IMR-90 (cell line): ENCODE measurements at regions not wholly inside any gene's neighbourhood (a gene's known extent, or its start where the extent isn't known, plus 50 kb on each side); places are given as distances from the start of the nearest gene placed in this dataset.

Experiments used
- ATAC-seq: fragments of 200-7000 bp; cut with Tn5 transposase; 2 replicates; pipeline ENCODE4 v1.9.1; 2020; ENCODE audit warnings: low read depth, mild to moderate bottlenecking, moderate library complexity
- BruUV-seq: library from RNA; stranded (reverse); fragments of 400-500 nt; replicated peaks from 2 replicates; lab custom pipeline; 2021; lab: Mats Ljungman, UMichigan
- CTCF ChIA-PET: fragments of 300-600 bp; formaldehyde crosslinking; extraction: SDS; loops from one replicate; lab custom pipeline; 2021; ENCODE audit warnings: antibody characterized with exemption; lab: Yijun Ruan, JAX
- POLR2A ChIA-PET: fragments of 300-600 bp; sonication (Branson Sonifier 250); formaldehyde crosslinking; loops from one replicate; lab custom pipeline; 2022; ENCODE audit warnings: antibody characterized with exemption; ENCODE audit not compliant: unreplicated experiment; lab: Charles Lee
- DNase-seq: peaks from one replicate; pipeline ENCODE4 v3.0.0; 2013
- H2AFZ ChIP-seq: replicated peaks from 2 replicates; pipeline ENCODE3; 2013; ENCODE audit warnings: low read length, mild to moderate bottlenecking; ENCODE audit not compliant: poor library complexity
- H2AK5ac ChIP-seq: 2 replicates; pipeline ENCODE4 v1.6.1; 2013; ENCODE audit warnings: low read depth, low read length, inconsistent platforms
- H2AK9ac ChIP-seq: replicated peaks from 2 replicates; pipeline ENCODE3; 2013; ENCODE audit warnings: mild to moderate bottlenecking, low read depth, low read length, moderate library complexity; ENCODE audit not compliant: poor library complexity
- H2BK120ac ChIP-seq: 2 replicates; pipeline ENCODE4 v1.6.1; 2013; ENCODE audit warnings: low read depth, low read length, inconsistent platforms
- H2BK15ac ChIP-seq: 3 replicates; pipeline ENCODE4 v1.6.1; 2013; ENCODE audit warnings: low read depth, low read length, inconsistent platforms
- H2BK20ac ChIP-seq: 2 replicates; pipeline ENCODE4 v1.6.1; 2013; ENCODE audit warnings: low read depth, mild to moderate bottlenecking, inconsistent platforms, low read length, moderate library complexity
- H2BK5ac ChIP-seq: 2 replicates; pipeline ENCODE4 v1.6.1; 2013; ENCODE audit warnings: mild to moderate bottlenecking, low read depth, low read length, inconsistent platforms; ENCODE audit not compliant: poor library complexity, severe bottlenecking
- H3K14ac ChIP-seq: replicated peaks from 2 replicates; pipeline ENCODE4 v1.6.1; 2013; ENCODE audit warnings: low read depth, low read length, inconsistent platforms
- H3K18ac ChIP-seq: 2 replicates; pipeline ENCODE4 v1.6.1; 2013; ENCODE audit warnings: low read depth, low read length, control low read depth
- H3K23ac ChIP-seq: 2 replicates; pipeline ENCODE4 v1.6.1; 2013; ENCODE audit warnings: low read depth, low read length, inconsistent platforms
- H3K27ac ChIP-seq: 2 replicates; pipeline ENCODE4 v1.5.1; 2013; ENCODE audit warnings: mild to moderate bottlenecking, control low read depth, low read length; ENCODE audit not compliant: insufficient read depth
- H3K27me3 ChIP-seq: 2 replicates; pipeline ENCODE4 v1.6.1; 2013; ENCODE audit warnings: low read length; ENCODE audit not compliant: control insufficient read depth, insufficient read depth
- H3K36me3 ChIP-seq: 2 replicates; pipeline ENCODE4 v1.6.1; 2013; ENCODE audit warnings: low read length, mixed read lengths; ENCODE audit not compliant: control insufficient read depth, insufficient read depth
- H3K4ac ChIP-seq: 2 replicates; pipeline ENCODE4 v1.6.1; 2013; ENCODE audit warnings: low read depth, low read length, inconsistent platforms
- H3K4me1 ChIP-seq: 2 replicates; pipeline ENCODE4 v1.6.1; 2013; ENCODE audit warnings: low read length, mixed read lengths; ENCODE audit not compliant: control insufficient read depth, insufficient read depth
- H3K4me2 ChIP-seq: 2 replicates; pipeline ENCODE4 v1.6.1; 2013; ENCODE audit warnings: low read depth, mild to moderate bottlenecking, control low read depth, low read length, moderate library complexity
- H3K4me3 ChIP-seq: 2 replicates; pipeline ENCODE4 v1.5.1; 2013; ENCODE audit warnings: low read depth, mild to moderate bottlenecking, control low read depth, low read length, moderate library complexity; ENCODE audit not compliant: insufficient read depth
- H3K56ac ChIP-seq: 2 replicates; pipeline ENCODE4 v1.6.1; 2013; ENCODE audit warnings: low read length, inconsistent platforms; ENCODE audit not compliant: insufficient read depth; ENCODE audit errors: extremely low read depth
- H3K79me1 ChIP-seq, 2 experiments: 2 replicates each; pipeline ENCODE4 v1.6.1; 2013; ENCODE audit warnings: low read length in 2 of 2, inconsistent platforms in 1 of 2, low read depth in 1 of 2
- H3K9ac ChIP-seq: 2 replicates; pipeline ENCODE4 v1.6.1; 2013; ENCODE audit warnings: low read depth, low read length, control low read depth
- H3K9me1 ChIP-seq: 2 replicates; pipeline ENCODE4 v1.6.1; 2013; ENCODE audit warnings: low read length, inconsistent platforms; ENCODE audit not compliant: insufficient read depth
- H3K9me3 ChIP-seq: 2 replicates; pipeline ENCODE4 v1.6.1; 2013; ENCODE audit warnings: low read length; ENCODE audit not compliant: control insufficient read depth, insufficient read depth
- H4K20me1 ChIP-seq: 2 replicates; pipeline ENCODE4 v1.6.1; 2013; ENCODE audit warnings: low read length, inconsistent platforms; ENCODE audit not compliant: insufficient read depth
- H4K5ac ChIP-seq: 2 replicates; pipeline ENCODE4 v1.6.1; 2013; ENCODE audit warnings: mild to moderate bottlenecking, low read depth, low read length, control low read depth
- H4K8ac ChIP-seq, 2 experiments: 2 replicates each; pipeline ENCODE4 v1.6.1; 2013; ENCODE audit warnings: low read depth in 2 of 2, low read length in 2 of 2, control low read depth in 1 of 2, inconsistent platforms in 1 of 2
- H4K91ac ChIP-seq: 2 replicates; pipeline ENCODE4 v1.6.1; 2013; ENCODE audit warnings: low read depth, low read length, inconsistent platforms; ENCODE audit not compliant: insufficient read depth
- RAD21 ChIP-seq: IDR thresholded peaks from 2 replicates; pipeline ENCODE4 v1.6.1; 2012; ENCODE audit warnings: low read length, improper control_type of control experiment
- WGBS, 2 experiments: methylation state at CpG; one replicate each; pipeline versions ENCODE4 v1.1.5 to v1.1.7; 2013; ENCODE audit warnings: missing lambda C conversion rate in 2 of 2; ENCODE audit not compliant: insufficient read length in 1 of 2; ENCODE audit errors: extremely low coverage in 2 of 2; 5-methylcytosine and 5-hydroxymethylcytosine counted together
- dilution Hi-C: fragments of 300-500 bp; cut with HindIII; formaldehyde crosslinking; loops from one replicate; pipeline ENCODE4 v1.14.3; 2018; ENCODE audit warnings: low sequenced_read_pairs; ENCODE audit not compliant: unreplicated experiment
- in situ Hi-C: fragments of 300-500 bp; cut with MboI; formaldehyde crosslinking; loops from 3 replicates; pipeline ENCODE4 v1.14.3; 2019; ENCODE audit warnings: low sequenced_read_pairs, inconsistent platforms, mixed read lengths
- intact Hi-C: fragments of 100-400 bp; cut with micrococcal nuclease; formaldehyde crosslinking; loops from 2 replicates; pipeline ENCODE4 v1.10.0; 2022

- H2AK9ac ChIP-seq, result no peak overlapping the region
- H3K9me3 ChIP-seq, result no peaks in the 10 kb centered on the region
- H3K4me1 ChIP-seq, result peaks cover 12% of the 10 kb centered on the region
- dilution Hi-C loops, result no loop called here
- ATAC-seq, result no peak
- no peak overlapping the region for H3K18ac ChIP-seq
- H2BK5ac ChIP-seq, result no peak overlapping the region
- intact Hi-C loops, result no loop called here
- H3K27me3 ChIP-seq, result peaks cover 42% of the 10 kb centered on the region
- H4K5ac ChIP-seq, result no peak overlapping the region
- H3K79me1 ChIP-seq, result no peaks in the 10 kb centered on the region
- H3K36me3 ChIP-seq, result no peaks in the 10 kb centered on the region
- no peak overlapping the region for H2BK20ac ChIP-seq
- no peak overlapping the region for H4K8ac ChIP-seq
- no peak overlapping the region for H3K4me3 ChIP-seq
- H3K9ac ChIP-seq, result no peak overlapping the region
- TF ChIP-seq RAD21, result no peak
- no peak overlapping the region for H3K23ac ChIP-seq
- CTCF ChIA-PET, result no interaction called here
- H3K9me1 ChIP-seq, result peaks cover 10% of the 10 kb centered on the region
- no peak overlapping the region for H2AK5ac ChIP-seq
- no peak overlapping the region for H3K4ac ChIP-seq
- H2BK15ac ChIP-seq, result no peak overlapping the region
- no peak overlapping the region for H2BK120ac ChIP-seq
- POLR2A ChIA-PET, result no interaction called here
- H3K27ac ChIP-seq, result no peak overlapping the region
- H3K4me2 ChIP-seq, result no peak overlapping the region
- no peak overlapping the region for H3K56ac ChIP-seq
- peaks cover 6% of the 10 kb centered on the region; the same call in 1 of the 2 replicates for H4K20me1 ChIP-seq
- no TSS peak for BruUV-seq
- DNase-seq, result no peak
- no CpG with 5 or more reads among the region's 9 CpGs for WGBS, 2 experiments
- no peak overlapping the region for H2AFZ ChIP-seq
- no peak overlapping the region for H4K91ac ChIP-seq
- in situ Hi-C loops, result no loop called here
- H3K14ac ChIP-seq, result no peak overlapping the region
Measured at GRCh38 chr15:73805504-73806089, 52.4 kb upstream of the INSYN1 start.
